K562 (cell line): ENCODE measurements at regions not wholly inside any gene's neighbourhood (a gene's known extent, or its start where the extent isn't known, plus 50 kb on each side); places are given as distances from the start of the nearest gene placed in this dataset.

Experiments
- ATAC-seq: fragments of 200-7000 bp; cut with Tn5 transposase; 3 replicates; pipeline ENCODE4 v1.9.1; 2020; ENCODE audit warnings: moderate library complexity
- BruUV-seq: library from RNA; stranded (reverse); fragments of 400-500 nt; replicated peaks from 2 replicates; lab custom pipeline; 2021; lab: Mats Ljungman, UMichigan
- CTCF ChIA-PET: fragments of 300-600 bp; formaldehyde crosslinking; extraction: SDS; loops from one replicate; lab custom pipeline; 2021; ENCODE audit warnings: low intra/inter-chr PET ratio; lab: Yijun Ruan, JAX
- POLR2A ChIA-PET: fragments of 300-600, 350-650 bp; sonication (Branson Sonifier 250); formaldehyde crosslinking; extraction: SDS; loops from one replicate; lab custom pipeline; 2021; ENCODE audit warnings: antibody characterized with exemption, inconsistent platforms; lab: Yijun Ruan, JAX
- DNase-seq, 4 experiments: peaks; one replicate each; pipeline versions ENCODE4 v3.0.0 to v3.0.0-alpha.2; 2011 to 2018; ENCODE audit warnings: low spot score in 3 of 4, mixed read lengths in 3 of 4; ENCODE audit errors: extremely low read depth in 1 of 4
- FAIRE-seq: peaks from 2 replicates; lab custom pipeline; 2011; peaks lifted over from hg19 to GRCh38; lab: Jason Lieb, UNC
- H2AFZ ChIP-seq: 2 replicates; pipeline ENCODE4 v1.6.0; 2011; ENCODE audit warnings: low read depth, low read length, control low read depth, inconsistent platforms
- H3K27ac ChIP-seq: fragments of 200-600 bp; 3 replicates; pipeline ENCODE4 v1.8.0; 2011; ENCODE audit warnings: low read depth, mild to moderate bottlenecking, control low read depth, inconsistent platforms, low read length, moderate library complexity, mixed read lengths; ENCODE audit errors: extremely low read depth
- H3K27me3 ChIP-seq, 2 experiments: fragments of 300-600 bp in 1 of 2; 2 replicates in 1 of 2; 3 replicates in 1 of 2; pipeline versions ENCODE4 v1.6.0 to v1.8.0; 2011; ENCODE audit warnings: inconsistent platforms in 2 of 2, low read length in 2 of 2, mild to moderate bottlenecking in 1 of 2, mixed read lengths in 1 of 2, moderate library complexity in 1 of 2; ENCODE audit not compliant: control insufficient read depth in 2 of 2, insufficient read depth in 2 of 2
- H3K36me3 ChIP-seq: fragments of 300-600 bp; 3 replicates; pipeline ENCODE4 v1.8.0; 2011; ENCODE audit warnings: mild to moderate bottlenecking, low read length, inconsistent platforms; ENCODE audit not compliant: control insufficient read depth, insufficient read depth
- H3K4me1 ChIP-seq, 2 experiments: fragments of 200-600 bp in 1 of 2; replicated peaks in 1 of 2; 2 replicates in 1 of 2; 3 replicates in 1 of 2; pipeline versions ENCODE4 v1.5.1 to v1.8.0; 2011; ENCODE audit warnings: inconsistent platforms in 2 of 2, low read length in 2 of 2, mild to moderate bottlenecking in 1 of 2, mixed read lengths in 1 of 2, moderate library complexity in 1 of 2; ENCODE audit not compliant: control insufficient read depth in 2 of 2, insufficient read depth in 2 of 2
- H3K4me2 ChIP-seq: 2 replicates; pipeline ENCODE4 v1.6.1; 2011; ENCODE audit warnings: low read length, control low read depth, inconsistent platforms, mixed read lengths; ENCODE audit not compliant: insufficient read depth
- H3K4me3 ChIP-seq: fragments of 200-600 bp; sonication (generic), shearing (Covaris generic); 2 replicates; pipeline ENCODE4 v1.5.1; 2016; ENCODE audit warnings: control low read depth, inconsistent platforms
- H3K79me2 ChIP-seq: fragments of 200-600 bp; 3 replicates; pipeline ENCODE4 v1.8.0; 2011; ENCODE audit warnings: low read length, inconsistent platforms; ENCODE audit not compliant: control insufficient read depth, insufficient read depth
- H3K9ac ChIP-seq, 2 experiments: 2 replicates each; pipeline versions ENCODE4 v1.6.0 to v1.6.1; 2011; ENCODE audit warnings: low read depth in 2 of 2, low read length in 2 of 2, control low read depth in 1 of 2, inconsistent platforms in 1 of 2, mild to moderate bottlenecking in 1 of 2, mixed read lengths in 1 of 2; ENCODE audit not compliant: insufficient read depth in 1 of 2
- H3K9me1 ChIP-seq: one replicate; pipeline ENCODE4 v1.6.0; 2011; ENCODE audit warnings: inconsistent platforms, mild to moderate bottlenecking, low read length, moderate library complexity; ENCODE audit not compliant: control insufficient read depth, insufficient read depth
- H3K9me3 ChIP-seq: replicated peaks from 2 replicates; pipeline ENCODE4 v1.5.1; 2011; ENCODE audit warnings: low read depth, low read length, inconsistent platforms; ENCODE audit not compliant: control insufficient read depth, insufficient read depth
- H4K20me1 ChIP-seq: replicated peaks from 2 replicates; pipeline ENCODE4 v1.6.1; 2011; ENCODE audit warnings: low read length, inconsistent platforms, mixed read lengths; ENCODE audit not compliant: control insufficient read depth, insufficient read depth
- CHD2 ChIP-seq: IDR thresholded peaks from 2 replicates; pipeline ENCODE4 v1.6.1; 2011; ENCODE audit warnings: low read depth, low read length
- CREB5 ChIP-seq: fragments of 250-450 bp; sonication (Bioruptor Pico); IDR thresholded peaks from 2 replicates; pipeline ENCODE4 v1.5.0; 2020; ENCODE audit warnings: mild to moderate bottlenecking
- EWSR1 ChIP-seq: fragments of 450-650 bp; IDR thresholded peaks from 2 replicates; pipeline ENCODE4 v1.6.1; 2018; ENCODE audit warnings: borderline replicate concordance, mild to moderate bottlenecking, low read depth, moderate library complexity; ENCODE audit not compliant: partially characterized antibody
- ZBTB11 ChIP-seq, 3 experiments: fragments of 200-800 bp in 1 of 3; fragments of 250-450 bp in 1 of 3; fragments of 450-650 bp in 1 of 3; sonication (Bioruptor Pico) in 1 of 3; sonication (Bioruptor generic) in 1 of 3; formaldehyde crosslinking in 1 of 3; IDR thresholded peaks; 2 replicates each; pipeline versions ENCODE4 v1.6.1 to v1.8.0; 2016 to 2022; ENCODE audit warnings: mild to moderate bottlenecking in 2 of 3, missing genetic modification characterization in 2 of 3, missing compliant biosample characterization in 1 of 3, moderate library complexity in 1 of 3
- ZNF77 ChIP-seq: fragments of 250-450 bp; sonication (Bioruptor Pico); IDR thresholded peaks from 2 replicates; pipeline ENCODE4 v1.5.0; 2020
- WGBS: fragments of 100-300 bp; shearing (Covaris generic); methylation state at CpG from one replicate; pipeline ENCODE4 v1.1.6; 2016; ENCODE audit warnings: low coverage, mixed read lengths; ENCODE audit not compliant: insufficient coverage; ENCODE audit errors: missing lambda C conversion rate; 5-methylcytosine and 5-hydroxymethylcytosine counted together
- in situ Hi-C: fragments of 300-500 bp; cut with MboI; formaldehyde crosslinking; loops from 4 replicates; pipeline ENCODE4 v1.15.0; 2018; ENCODE audit warnings: inconsistent platforms, mixed read lengths
- intact Hi-C: fragments of 100-400 bp; cut with micrococcal nuclease; formaldehyde crosslinking; loops from 2 replicates; pipeline ENCODE4 v1.14.2; 2022

GRCh38 chr20:53852691-53853090 lies 217.7 kb downstream of the BCAS1 start:
- intact Hi-C loops (no loop called here), in situ Hi-C loops (no loop called here)
- Histone ChIP-seq H3K27ac (no peak overlapping the region), H3K79me2 (no peaks in the 10 kb centered on the region), H3K4me1 (peaks cover 0 to 7% of the 10 kb centered on the region in 2 experiments; a peak in 2 of 5 replicates), H3K9ac (no peak overlapping the region), H3K27me3 (no peaks in the 10 kb centered on the region), H3K36me3 (no peaks in the 10 kb centered on the region), H3K4me3 (no peak overlapping the region), H3K9me3 (no peaks in the 10 kb centered on the region), H3K4me2 (no peak overlapping the region), H3K9me1 (no peaks in the 10 kb centered on the region), H4K20me1 (no peaks in the 10 kb centered on the region), H2AFZ (no peak overlapping the region)
- WGBS, result 82% methylated on average over 5 of the region's 5 CpGs
- TF ChIP-seq CHD2, result no peak
- TF ChIP-seq CREB5 (CRISPR knock-in tag), result no peak
- peak; percentile 73 for TF ChIP-seq EWSR1
- CTCF ChIA-PET, result no interaction called here
- ATAC-seq (no peak), FAIRE-seq (no peak), DNase-seq (no peak)
- POLR2A ChIA-PET, result interaction anchor here (0.7 kb wide), 1 partner anchor 333 kb away, joined by 4 read pairs; no protein-coding TSS in a partner anchor
- no TSS peak for BruUV-seq

- H3K27ac ChIP-seq, result no peak overlapping the region
- TF ChIP-seq ZBTB11 (CRISPR knock-in tag; IDR thresholded peaks at IDR 0.05) (peak in 1 of 3 experiments; percentile 96; a peak in 2 of 6 replicates), ZNF77 (CRISPR knock-in tag) (no peak), EWSR1 (peak; percentile 95)
- no peak overlapping the region for H3K9ac ChIP-seq
- H3K4me1 ChIP-seq, result peaks cover 0 to 10% of the 10 kb centered on the region in 2 experiments; a peak in 2 of 5 replicates
- 17% methylated on average over 3 of the region's 3 CpGs for WGBS
- no peaks in the 10 kb centered on the region for H3K79me2 ChIP-seq
- in situ Hi-C loops (no loop called here), intact Hi-C loops (no loop called here)
- CTCF ChIA-PET, result no interaction called here
- H3K9me1 ChIP-seq, result no peaks in the 10 kb centered on the region
- no peaks in the 10 kb centered on the region for H3K27me3 ChIP-seq
- H4K20me1 ChIP-seq, result no peaks in the 10 kb centered on the region
- H3K9me3 ChIP-seq, result no peaks in the 10 kb centered on the region
- no peaks in the 10 kb centered on the region for H3K36me3 ChIP-seq
- DNase-seq (no peak), ATAC-seq (no peak), FAIRE-seq (no peak)
- H3K4me3 ChIP-seq, result no peak overlapping the region
- H3K4me2 ChIP-seq, result no peak overlapping the region
- POLR2A ChIA-PET, result interaction anchor here (0.6 to 1.2 kb wide), 3 partner anchors 12 to 332 kb away, joined by 4 read pairs; no protein-coding TSS in a partner anchor
- no TSS peak for BruUV-seq
- H2AFZ ChIP-seq, result peak overlapping the region; percentile 7
Observed at GRCh38 chr20:53852014-53852413, 218.4 kb downstream of the BCAS1 start.
